Epithelial cell of esophagus (primary cell): ENCODE measurements at regions not wholly inside any gene's neighbourhood (a gene's known extent, or its start where the extent isn't known, plus 50 kb on each side); places are given as distances from the start of the nearest gene placed in this dataset.

Experiments used
- DNase-seq: peaks from one replicate; pipeline ENCODE4 v3.0.0; 2010; ENCODE audit warnings: low read depth
- H3K4me3 ChIP-seq: 2 replicates; pipeline ENCODE4 v1.5.1; 2011; ENCODE audit warnings: mild to moderate bottlenecking, low read length, control low read depth
- TF ChIP-seq, protein P1 (sequence below): IDR thresholded peaks from 2 replicates; pipeline ENCODE4 v1.5.1; 2011; ENCODE audit warnings: low read depth, mild to moderate bottlenecking, low read length, control low read depth, inconsistent platforms; ENCODE audit not compliant: insufficient read depth; ENCODE audit errors: missing control alignments

DNA sequence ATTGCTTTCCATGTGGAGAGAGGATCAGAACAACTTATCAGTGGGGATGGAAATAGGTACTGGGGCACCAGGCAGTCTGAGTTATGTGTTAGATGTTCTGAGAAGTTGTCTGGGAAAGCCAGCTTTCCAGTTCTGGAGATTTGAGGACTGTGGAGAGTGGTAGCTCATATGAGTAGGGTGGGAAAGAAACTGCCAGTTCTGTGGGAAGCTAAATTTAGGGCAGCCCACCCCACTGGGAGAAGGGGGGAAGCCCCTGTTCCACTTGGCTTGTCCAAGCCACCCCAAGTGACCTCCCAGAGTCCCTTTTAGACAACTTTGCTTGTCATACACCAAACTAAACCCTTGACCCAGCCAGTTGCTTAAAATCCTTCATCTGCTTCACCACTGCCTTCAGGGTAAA, 189.5 kb downstream of the REEP3 start:
- TF ChIP-seq, protein P1, sequence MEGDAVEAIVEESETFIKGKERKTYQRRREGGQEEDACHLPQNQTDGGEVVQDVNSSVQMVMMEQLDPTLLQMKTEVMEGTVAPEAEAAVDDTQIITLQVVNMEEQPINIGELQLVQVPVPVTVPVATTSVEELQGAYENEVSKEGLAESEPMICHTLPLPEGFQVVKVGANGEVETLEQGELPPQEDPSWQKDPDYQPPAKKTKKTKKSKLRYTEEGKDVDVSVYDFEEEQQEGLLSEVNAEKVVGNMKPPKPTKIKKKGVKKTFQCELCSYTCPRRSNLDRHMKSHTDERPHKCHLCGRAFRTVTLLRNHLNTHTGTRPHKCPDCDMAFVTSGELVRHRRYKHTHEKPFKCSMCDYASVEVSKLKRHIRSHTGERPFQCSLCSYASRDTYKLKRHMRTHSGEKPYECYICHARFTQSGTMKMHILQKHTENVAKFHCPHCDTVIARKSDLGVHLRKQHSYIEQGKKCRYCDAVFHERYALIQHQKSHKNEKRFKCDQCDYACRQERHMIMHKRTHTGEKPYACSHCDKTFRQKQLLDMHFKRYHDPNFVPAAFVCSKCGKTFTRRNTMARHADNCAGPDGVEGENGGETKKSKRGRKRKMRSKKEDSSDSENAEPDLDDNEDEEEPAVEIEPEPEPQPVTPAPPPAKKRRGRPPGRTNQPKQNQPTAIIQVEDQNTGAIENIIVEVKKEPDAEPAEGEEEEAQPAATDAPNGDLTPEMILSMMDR: no peak
- H3K4me3 ChIP-seq: no peak overlapping the region
- no peak for DNase-seq

DNA sequence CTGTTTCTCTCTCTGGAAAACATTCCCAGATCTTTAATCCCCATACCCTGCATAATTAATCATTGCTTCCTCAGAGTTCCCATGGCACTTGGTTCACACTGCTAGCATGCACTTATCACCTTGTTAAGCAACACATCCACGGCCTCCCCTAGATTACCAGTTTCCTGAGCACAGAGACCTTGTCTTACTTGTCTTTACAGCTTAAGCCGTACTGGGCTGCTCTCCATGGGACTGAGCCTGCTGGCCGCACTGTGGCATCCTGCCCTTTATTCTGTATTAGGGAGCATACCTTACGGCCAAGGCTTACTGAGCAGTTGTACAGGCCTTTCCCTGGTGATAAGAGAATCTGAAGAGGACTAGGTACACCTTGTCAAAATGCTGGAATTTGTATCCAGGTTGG, 190.2 kb downstream of the REEP3 start:
- no peak overlapping the region for H3K4me3 ChIP-seq
- DNase-seq: peak; percentile 48
- TF ChIP-seq, protein P1: no peak

DNA sequence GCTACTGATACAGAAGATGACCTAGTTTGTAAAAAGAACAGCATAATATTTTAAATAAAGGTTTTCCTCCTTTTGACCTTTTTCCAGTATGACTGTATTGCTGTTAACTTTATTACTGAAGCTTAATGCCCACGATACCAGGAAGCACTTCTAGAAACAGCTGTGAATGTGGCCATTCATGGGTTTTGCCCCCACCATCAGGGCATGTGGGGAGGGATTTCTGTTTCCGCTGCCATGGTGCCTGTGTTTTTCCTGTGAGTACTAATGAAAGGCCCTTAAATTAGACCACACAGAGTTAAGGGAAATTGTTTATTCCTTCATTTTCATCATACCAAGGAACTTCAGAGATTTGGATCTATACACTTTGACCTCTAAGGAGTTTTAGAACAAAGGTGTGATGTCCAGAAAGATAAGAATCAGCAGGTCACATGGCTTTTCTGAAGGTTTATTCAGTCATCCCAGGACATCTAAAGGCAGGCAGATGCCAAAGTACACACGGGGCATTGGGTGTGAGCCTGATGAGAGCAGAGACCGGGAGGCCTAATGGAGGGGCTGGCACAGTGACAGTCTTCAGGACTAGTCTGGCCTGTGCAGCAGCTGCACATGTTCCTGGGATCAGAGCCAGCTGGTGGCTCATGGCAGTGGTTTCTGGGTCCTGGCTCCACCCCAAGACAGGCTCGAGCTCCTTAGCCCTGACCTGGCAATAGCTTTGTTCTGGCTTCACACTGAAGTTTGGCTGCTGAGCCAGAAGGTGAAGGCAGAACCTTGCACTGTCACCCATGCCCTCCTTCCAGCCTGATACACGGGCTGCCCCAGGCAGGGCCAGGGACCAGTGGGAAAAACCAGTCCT, 190.9 kb downstream of the REEP3 start:
- no peak overlapping the region for H3K4me3 ChIP-seq
- TF ChIP-seq, protein P1: no peak
- DNase-seq: peak; percentile 98

DNA sequence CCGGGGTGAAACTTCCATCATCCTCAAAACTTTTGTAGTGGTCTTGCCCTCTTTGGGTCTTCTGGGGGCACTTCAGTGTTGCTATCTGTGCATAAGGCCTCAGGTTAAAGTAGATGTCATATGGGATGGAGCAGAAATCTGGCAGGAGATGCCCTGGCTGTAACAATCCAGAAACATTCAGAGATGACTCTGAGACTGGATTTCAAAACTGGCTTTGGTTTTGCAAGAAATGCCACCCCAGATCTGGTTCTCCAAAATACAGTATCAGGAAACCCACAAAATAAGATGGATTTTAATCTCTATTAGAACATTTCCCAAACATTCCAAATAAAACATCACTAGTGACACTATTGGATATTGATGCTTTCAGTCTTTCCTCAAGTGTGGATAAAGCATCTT, 191.5 kb downstream of the REEP3 start:
- TF ChIP-seq, protein P1: no peak

DNA sequence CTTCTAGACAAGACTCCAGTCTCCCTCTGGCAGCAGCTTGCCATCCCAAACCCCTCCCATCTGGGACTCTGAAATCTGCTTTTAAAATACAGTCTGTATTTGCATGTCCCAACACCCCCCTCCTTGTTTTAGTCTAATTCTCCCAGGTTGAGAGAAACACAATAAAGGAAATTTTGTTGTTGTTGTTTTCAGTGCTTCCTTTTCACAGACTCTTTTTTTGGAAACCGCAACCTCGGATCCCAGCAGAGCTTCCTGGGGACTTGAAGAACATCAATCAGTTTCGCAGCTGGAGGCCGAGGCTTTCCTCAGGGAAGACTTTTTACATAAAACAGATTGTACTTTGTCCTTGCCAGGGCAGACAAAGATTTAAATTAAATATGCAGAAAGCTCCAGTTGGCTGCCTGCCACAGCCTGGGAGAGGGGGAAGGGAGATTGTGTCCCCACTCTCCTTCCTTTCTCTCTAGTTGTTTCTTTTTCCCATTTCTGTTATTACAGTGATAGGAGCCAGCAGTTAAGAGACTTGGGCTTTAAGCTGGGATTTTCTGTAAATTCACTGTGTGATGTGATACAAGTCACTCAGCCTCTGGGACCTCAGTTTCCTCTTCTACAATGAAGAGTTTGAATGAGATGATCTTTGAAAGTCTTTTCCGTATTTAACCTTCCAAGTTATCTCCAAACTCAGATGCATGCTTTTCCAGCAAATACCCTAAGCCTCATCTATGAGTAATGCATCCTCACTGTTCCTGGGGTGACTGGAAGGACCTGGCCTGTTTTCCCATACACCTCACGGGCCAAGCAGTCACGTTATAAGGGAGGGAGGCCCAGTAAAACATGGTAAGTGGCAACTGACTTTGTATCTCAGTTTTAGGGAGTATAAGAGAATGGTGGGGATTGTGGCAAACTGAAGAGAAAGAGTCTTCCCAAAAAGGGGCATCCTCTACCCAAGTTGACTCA, 192.3 kb downstream of the REEP3 start:
- TF ChIP-seq, protein P1: no peak

More for the DNA sequence above, 191.5 kb downstream of the REEP3 start:
- H3K4me3 ChIP-seq: no peak overlapping the region
- DNase-seq: peak; percentile 47

DNA sequence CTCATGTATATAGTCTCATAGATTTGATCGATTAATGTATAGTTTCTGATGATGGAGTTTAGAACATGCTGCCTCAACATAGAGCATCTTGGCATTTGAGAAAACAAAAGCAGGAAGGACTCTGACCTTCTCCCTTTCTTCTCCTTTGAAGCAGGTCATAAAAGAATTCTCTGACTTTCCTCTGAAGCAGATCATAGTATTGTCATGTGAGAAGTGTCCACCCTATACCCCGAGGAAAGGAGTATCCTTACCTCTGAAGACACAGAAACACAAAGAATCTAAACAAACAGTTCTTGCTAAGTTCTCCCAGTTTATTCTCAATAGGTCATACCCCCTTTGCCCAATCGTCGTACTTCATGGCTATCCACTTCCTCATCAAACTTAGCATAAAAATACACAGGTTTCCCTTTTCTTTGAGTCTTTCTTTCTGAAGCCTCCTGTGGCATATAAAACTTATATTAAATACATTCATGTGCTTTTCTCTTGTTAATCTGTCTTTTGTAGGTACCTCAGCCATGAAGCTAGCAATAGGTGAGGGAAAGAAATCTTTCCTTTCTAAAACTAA, 194.9 kb downstream of the REEP3 start:
- H3K4me3 ChIP-seq: no peak overlapping the region
- DNase-seq: no peak
- TF ChIP-seq, protein P1: no peak

More for the DNA sequence above, 192.3 kb downstream of the REEP3 start:
- peak; percentile 53 for DNase-seq
- no peak overlapping the region for H3K4me3 ChIP-seq
